Stimulated activated CD4-positive, alpha-beta T cell treated with anti-CD3 and anti-CD28 coated beads, Interleukin-1b, Interleukin-23, amount 100 ng/mL, for 48 hours (primary cell): ENCODE measurements at regions not wholly inside any gene's neighbourhood (a gene's known extent, or its start where the extent isn't known, plus 50 kb on each side); places are given as distances from the start of the nearest gene placed in this dataset.

ENCODE experiments used
- DNase-seq: peaks from one replicate; pipeline ENCODE4 v3.0.0-alpha.2; 2020

DNA sequence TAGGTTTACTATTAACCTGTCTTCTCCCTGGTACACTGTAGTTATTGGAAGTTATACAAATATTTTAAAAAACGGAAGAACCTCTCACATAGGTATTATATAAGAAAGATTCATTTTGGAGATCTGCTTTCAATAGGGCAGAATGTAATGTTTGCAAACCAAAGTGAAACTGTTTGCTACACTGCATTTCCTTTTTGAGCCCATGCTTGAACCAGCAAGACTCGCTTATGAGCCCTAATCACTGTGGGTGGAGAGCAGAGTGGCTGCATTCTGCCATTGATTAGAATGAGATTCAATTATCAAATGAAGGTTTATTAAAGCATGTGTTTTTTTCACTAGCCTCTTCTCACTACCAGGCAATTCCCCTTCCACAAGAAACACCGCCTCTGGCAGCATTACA, 589.7 kb downstream of the CDH11 start:
- no peak for DNase-seq

GRCh38 chr16:64531401-64531800, 590.5 kb downstream of the CDH11 start:
- no peak for DNase-seq

GRCh38 chr16:64522548-64522947, 599.3 kb downstream of the CDH11 start:
- DNase-seq: no peak

DNA sequence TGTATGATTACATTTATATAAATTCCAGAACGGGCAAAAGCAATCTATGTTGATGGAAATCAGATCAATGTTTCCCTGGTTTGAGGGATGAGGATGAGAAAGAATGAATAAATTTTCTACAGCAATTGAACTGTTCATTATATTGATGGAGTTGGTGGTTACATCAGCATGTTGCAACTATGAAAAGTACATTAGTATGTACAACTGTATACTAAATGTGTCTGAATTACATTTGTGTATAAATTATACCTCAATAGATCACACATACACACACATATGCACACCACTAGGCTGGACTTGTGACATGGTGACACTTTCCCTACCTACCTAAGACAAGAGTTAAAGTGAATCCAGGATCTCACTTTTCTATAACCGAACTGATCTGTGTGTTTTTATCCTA, 608.0 kb downstream of the CDH11 start:
- DNase-seq: no peak

- no peak for DNase-seq
Observed at GRCh38 chr16:64507240-64508024, 614.4 kb downstream of the CDH11 start.

- DNase-seq: no peak
Observed at GRCh38 chr16:64499211-64499610, 622.7 kb downstream of the CDH11 start.

- no peak for DNase-seq
Observed at GRCh38 chr16:64498363-64498762, 623.5 kb downstream of the CDH11 start.

DNA sequence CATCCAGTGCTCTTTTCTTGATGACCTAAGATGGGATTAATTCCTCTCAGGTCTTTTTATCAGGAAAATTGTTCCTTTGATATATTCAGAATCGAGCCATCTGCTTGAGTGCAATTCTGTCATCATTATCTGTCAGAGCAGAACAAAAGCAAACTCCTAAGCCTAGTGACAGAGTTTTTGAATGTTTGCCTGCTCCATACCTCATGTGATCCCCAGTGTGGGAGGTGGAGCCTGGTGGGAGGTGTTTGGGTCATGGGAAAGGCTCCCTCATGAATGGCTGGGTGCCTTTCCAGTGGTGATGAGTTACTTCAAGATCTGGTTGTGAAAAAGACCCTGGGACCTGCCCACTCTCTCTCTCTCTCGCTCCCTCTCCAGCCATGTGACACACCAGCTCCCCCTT, 628.2 kb downstream of the CDH11 start:
- DNase-seq: no peak

- DNase-seq: no peak
Observed at GRCh38 chr16:64489449-64489848, 632.4 kb downstream of the CDH11 start.

- no peak for DNase-seq
Observed at GRCh38 chr16:64486561-64486960, 635.3 kb downstream of the CDH11 start.

DNA sequence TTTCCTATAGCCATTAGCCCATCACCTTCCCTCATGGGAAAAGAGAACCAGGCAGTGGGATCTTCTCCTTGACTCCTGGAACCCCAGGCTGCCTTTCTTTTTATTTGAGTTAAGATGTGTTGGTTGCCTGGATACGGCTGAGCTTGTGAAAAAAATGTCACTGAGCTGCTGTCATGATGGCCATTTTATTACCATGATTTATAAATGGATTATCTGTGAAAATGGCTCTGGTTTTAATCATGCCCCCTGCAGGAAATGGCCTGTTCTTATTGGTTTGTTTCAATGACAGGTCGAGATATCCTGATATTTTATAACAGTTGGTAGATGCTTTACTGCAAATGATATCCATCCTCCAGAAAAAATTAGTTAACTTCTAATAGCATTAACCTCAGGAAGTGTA, 640.4 kb downstream of the CDH11 start:
- DNase-seq: no peak

DNA sequence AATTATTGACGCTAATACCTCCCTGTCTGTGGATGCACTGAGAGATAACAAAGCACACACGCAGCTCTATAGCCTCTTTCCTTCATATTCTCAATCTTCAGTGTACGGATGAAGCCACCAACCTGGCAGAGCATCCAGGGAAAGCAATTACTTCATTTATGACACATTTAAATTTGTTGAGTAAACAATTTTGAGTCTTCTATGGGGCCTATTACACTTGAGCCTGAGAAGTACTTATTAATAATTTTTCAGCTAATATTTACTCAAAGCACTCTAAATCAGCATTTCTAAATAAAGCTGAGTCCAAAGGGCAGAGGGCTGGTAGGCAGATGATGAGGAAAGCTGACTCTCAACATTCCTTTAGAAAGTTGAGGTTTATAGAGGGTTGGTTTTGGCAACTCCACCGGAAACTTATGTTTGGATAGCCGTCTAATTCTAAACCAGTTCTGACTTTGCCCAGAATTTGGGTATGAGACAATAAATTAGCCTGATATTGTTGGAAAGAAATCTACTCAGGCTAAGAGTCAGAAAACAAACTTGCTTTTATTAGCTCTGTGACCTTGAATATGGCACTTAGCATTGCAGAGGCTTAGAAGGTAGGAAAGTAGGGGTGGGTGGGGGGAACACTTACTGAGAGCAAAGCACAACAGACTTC, 643.5 kb downstream of the CDH11 start:
- DNase-seq: no peak

DNA sequence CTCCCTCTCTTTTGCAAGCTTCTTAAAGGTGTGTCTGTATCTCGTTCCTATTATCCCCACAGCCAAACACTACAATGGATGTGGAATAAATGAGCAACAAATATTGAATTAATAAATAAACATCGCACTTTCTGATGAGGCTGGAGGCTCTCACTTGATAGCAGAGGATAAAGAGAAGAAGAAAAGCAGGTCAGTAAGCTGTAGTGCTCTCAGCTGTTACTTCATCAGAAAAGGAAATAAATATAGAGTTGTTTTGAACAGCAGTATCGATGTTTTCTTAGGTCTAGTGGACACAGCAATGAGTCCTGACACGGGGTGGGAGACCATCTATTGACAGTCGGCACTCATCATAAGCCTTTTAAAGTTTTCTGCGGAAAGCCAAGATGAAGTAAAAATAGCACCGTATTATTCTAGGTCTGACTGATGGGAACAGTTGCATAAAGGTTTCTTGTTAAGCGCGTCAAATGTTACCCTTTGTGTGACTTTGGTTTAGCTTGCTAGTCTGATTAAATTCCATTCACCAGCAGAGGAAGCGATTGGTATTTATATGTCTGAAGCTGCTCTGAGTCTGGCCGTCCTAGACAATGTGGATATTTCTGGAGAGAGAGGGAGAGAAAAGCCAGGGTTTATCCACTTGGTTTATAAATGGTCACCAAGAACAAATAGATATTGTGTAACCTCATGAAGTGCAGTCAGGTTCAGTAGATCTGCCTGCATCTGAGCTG, 646.1 kb downstream of the CDH11 start:
- no peak for DNase-seq

GRCh38 chr16:64470916-64471315, 650.9 kb downstream of the CDH11 start:
- DNase-seq: no peak

GRCh38 chr16:64469906-64470702, 651.8 kb downstream of the CDH11 start:
- no peak for DNase-seq

DNA sequence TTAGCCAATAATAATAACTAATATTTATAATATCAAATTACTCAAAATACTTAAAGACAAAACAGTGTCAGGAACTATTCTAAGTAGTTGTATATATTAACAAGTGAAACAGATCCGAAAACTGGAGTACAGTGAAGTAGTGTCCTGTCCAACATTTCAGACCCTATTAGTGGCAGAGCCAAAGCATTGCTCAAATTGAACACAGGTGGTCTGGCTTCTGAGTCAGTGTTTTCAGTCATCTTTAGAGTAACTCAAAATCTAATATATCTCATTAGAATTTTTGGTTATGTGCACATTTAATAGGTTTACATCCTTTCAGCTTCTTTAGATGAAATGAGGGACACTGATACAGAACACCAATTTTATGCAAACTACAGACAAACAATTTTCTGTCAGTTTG, 652.5 kb downstream of the CDH11 start:
- DNase-seq: no peak

- DNase-seq: no peak
Observed at GRCh38 chr16:64468515-64469090, 653.3 kb downstream of the CDH11 start.

DNA sequence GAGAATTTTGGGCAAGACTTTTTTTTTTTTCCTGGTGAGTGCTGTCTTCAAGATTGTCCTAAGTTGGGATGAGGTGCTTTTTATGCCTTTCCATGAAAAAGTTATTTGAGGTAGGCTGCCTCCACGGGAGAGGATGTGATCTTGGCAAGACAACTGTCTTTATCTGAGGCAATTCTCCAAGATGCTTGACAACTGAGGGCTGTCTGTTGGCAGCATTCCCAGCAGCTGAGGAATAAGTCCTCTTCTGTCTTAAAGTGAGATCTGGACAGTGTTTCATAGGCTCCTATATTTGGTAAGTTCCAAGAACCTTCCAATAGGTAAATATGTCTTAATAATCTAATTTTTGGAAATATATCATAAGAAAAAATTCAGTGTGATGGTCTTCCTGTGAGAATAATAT, 662.0 kb downstream of the CDH11 start:
- DNase-seq: no peak

GRCh38 chr16:64459402-64459801, 662.5 kb downstream of the CDH11 start:
- no peak for DNase-seq

DNA sequence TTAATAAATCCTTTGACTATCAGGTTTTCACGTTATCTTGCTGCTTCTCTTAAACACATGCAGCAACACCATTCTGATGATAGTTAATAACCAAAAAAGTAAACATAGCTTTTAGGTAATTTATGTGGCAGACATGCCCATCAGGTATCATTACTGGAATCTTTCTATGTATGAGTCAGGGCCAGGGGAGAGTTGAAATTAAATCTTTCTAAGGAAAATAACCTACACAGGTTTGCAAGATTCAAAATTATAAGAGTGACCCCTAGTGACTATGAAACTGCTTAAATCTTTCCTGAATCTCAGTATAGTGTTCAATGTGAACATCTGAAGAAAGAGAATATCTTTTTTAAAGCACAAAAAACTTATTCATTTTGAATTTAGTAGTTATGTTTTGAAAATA, 666.6 kb downstream of the CDH11 start:
- no peak for DNase-seq

GRCh38 chr16:64453646-64454045, 668.2 kb downstream of the CDH11 start:
- DNase-seq: no peak

DNA sequence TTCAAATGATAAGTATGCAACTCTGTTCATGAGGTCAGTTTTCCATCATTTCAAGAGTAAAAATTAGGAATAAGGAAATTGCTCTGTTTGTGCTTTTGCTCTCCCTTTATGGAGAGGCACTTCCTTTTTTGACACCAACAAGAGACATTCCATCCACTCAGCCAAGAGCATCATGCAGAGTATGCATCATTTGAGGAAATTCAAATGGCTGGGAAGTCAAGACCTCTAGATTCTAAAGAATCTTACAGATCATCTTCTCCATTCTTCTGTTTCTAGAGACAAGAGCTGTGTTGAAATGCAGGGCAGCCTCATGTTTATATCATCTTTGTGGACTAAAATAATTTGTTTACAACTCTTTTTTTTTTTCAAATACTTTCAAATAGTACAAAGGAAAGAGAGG, 669.4 kb downstream of the CDH11 start:
- DNase-seq: no peak

DNA sequence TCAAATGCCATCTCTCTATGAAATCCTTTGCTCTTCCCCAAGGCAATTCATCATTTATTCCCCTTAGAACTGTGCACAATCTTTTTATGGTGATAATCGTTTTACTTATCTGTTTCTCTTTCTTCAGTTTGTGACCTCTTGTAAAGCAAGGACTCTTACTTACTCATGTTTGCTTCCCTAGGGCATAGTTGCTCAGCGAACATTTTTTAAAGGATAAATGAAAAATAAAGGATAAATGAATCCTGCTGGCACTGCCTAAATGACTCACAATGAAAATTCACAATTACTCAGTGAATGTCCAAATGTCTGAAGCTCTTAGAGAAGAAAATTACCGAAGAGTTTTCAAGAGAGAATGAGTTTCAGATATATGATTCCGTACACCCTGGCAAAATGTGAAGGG, 671.7 kb downstream of the CDH11 start:
- DNase-seq: no peak
